HEK293 (cell line): ENCODE measurements at regions not wholly inside any gene's neighbourhood (a gene's known extent, or its start where the extent isn't known, plus 50 kb on each side); places are given as distances from the start of the nearest gene placed in this dataset.

Source experiments
- CTCF ChIA-PET: fragments of 350-600 bp; formaldehyde crosslinking; extraction: SDS; loops from one replicate; lab custom pipeline; 2021; ENCODE audit warnings: antibody characterized with exemption; lab: Yijun Ruan, JAX
- POLR2A ChIA-PET: fragments of 300-600 bp; formaldehyde crosslinking; extraction: SDS; loops from one replicate; lab custom pipeline; 2020; ENCODE audit warnings: antibody characterized with exemption, inconsistent platforms; lab: Yijun Ruan, JAX
- H3K27ac ChIP-seq: fragments of 200-500 bp; sonication (Bioruptor generic); 2 replicates; pipeline ENCODE4 v1.5.1; 2014; ENCODE audit warnings: low read depth, low read length, control low read depth, inconsistent platforms; ENCODE audit errors: extremely low read depth
- H3K36me3 ChIP-seq, 2 experiments: fragments of 200-500 bp in 1 of 2; sonication (Bioruptor generic) in 1 of 2; 1 replicate in 1 of 2; 2 replicates in 1 of 2; pipeline ENCODE4 v1.5.1; 2014 to 2017; ENCODE audit warnings: inconsistent platforms in 2 of 2, low read length in 2 of 2; ENCODE audit not compliant: control insufficient read depth in 2 of 2, insufficient read depth in 1 of 2
- H3K4me1 ChIP-seq: fragments of 200-500 bp; sonication (Bioruptor generic); 2 replicates; pipeline ENCODE4 v1.5.1; 2014; ENCODE audit warnings: mild to moderate bottlenecking, low read length, inconsistent platforms; ENCODE audit not compliant: control insufficient read depth, insufficient read depth
- H3K4me3 ChIP-seq: 2 replicates; pipeline ENCODE4 v1.5.1; 2011; ENCODE audit warnings: low read depth, mild to moderate bottlenecking, control low read depth, low read length, moderate library complexity
- H3K9me3 ChIP-seq: fragments of 200-500 bp; sonication (Bioruptor generic); 2 replicates; pipeline ENCODE4 v1.5.1; 2014; ENCODE audit warnings: low read depth, low read length, inconsistent platforms; ENCODE audit not compliant: control insufficient read depth, insufficient read depth
- BCL11B ChIP-seq: fragments of 450-650 bp; formaldehyde crosslinking; IDR thresholded peaks from 2 replicates; pipeline ENCODE4 v1.5.1; 2016; ENCODE audit warnings: low read depth, missing biosample characterization, missing genetic modification characterization
- GLI2 ChIP-seq: fragments of 450-650 bp; formaldehyde crosslinking; IDR thresholded peaks from 2 replicates; pipeline ENCODE4; 2017; ENCODE audit warnings: missing biosample characterization, missing genetic modification characterization, low read depth, borderline replicate concordance
- GLI4 ChIP-seq: fragments of 450-650 bp; formaldehyde crosslinking; IDR thresholded peaks from 2 replicates; pipeline ENCODE4 v1.5.1; 2016; ENCODE audit warnings: missing biosample characterization, missing genetic modification characterization
- MEIS1 ChIP-seq: sonication (generic); formaldehyde crosslinking; IDR thresholded peaks from 2 replicates; pipeline ENCODE4 v1.8.1; 2022; ENCODE audit warnings: missing genetic modification reagents, mild to moderate bottlenecking, borderline replicate concordance
- MZF1 ChIP-seq: fragments of 450-650 bp; formaldehyde crosslinking; IDR thresholded peaks from 2 replicates; pipeline ENCODE4 v1.5.1; 2017; ENCODE audit warnings: missing biosample characterization, missing genetic modification characterization, borderline replicate concordance
- YY2 ChIP-seq: fragments of 450-650 bp; formaldehyde crosslinking; IDR thresholded peaks from 2 replicates; pipeline ENCODE4 v1.5.1; 2016; ENCODE audit warnings: missing biosample characterization, missing genetic modification characterization
- ZNF10 ChIP-seq: fragments of 450-650 bp; formaldehyde crosslinking; IDR thresholded peaks from 2 replicates; pipeline ENCODE4 v1.5.1; 2017; ENCODE audit warnings: missing biosample characterization, missing genetic modification characterization
- ZNF16 ChIP-seq: fragments of 450-650 bp; formaldehyde crosslinking; IDR thresholded peaks from 2 replicates; pipeline ENCODE4 v1.5.1; 2016; ENCODE audit warnings: low read depth, missing biosample characterization, missing genetic modification characterization
- ZNF174 ChIP-seq: fragments of 450-650 bp; formaldehyde crosslinking; IDR thresholded peaks from 2 replicates; pipeline ENCODE4 v1.5.0; 2017; ENCODE audit warnings: missing biosample characterization, mild to moderate bottlenecking, missing genetic modification characterization
- ZNF248 ChIP-seq: fragments of 450-650 bp; formaldehyde crosslinking; IDR thresholded peaks from 2 replicates; pipeline ENCODE4 v1.5.1; 2017; ENCODE audit warnings: missing biosample characterization, missing genetic modification characterization
- ZNF311 ChIP-seq: fragments of 450-650 bp; formaldehyde crosslinking; IDR thresholded peaks from 2 replicates; pipeline ENCODE4 v1.5.1; 2017; ENCODE audit warnings: missing biosample characterization, missing genetic modification characterization, borderline replicate concordance
- ZNF394 ChIP-seq: fragments of 450-650 bp; formaldehyde crosslinking; IDR thresholded peaks from 2 replicates; pipeline ENCODE4 v1.5.1; 2016; ENCODE audit warnings: missing biosample characterization, missing genetic modification characterization, mild to moderate bottlenecking, moderate library complexity, borderline replicate concordance
- ZNF433 ChIP-seq: fragments of 450-650 bp; formaldehyde crosslinking; IDR thresholded peaks from 2 replicates; pipeline ENCODE4 v1.5.1; 2016; ENCODE audit warnings: missing biosample characterization, missing genetic modification characterization, low read depth
- ZNF473 ChIP-seq: fragments of 450-650 bp; formaldehyde crosslinking; IDR thresholded peaks from 2 replicates; pipeline ENCODE4 v1.5.1; 2017; ENCODE audit warnings: missing biosample characterization, missing genetic modification characterization
- ZNF529 ChIP-seq: fragments of 450-650 bp; formaldehyde crosslinking; IDR thresholded peaks from 2 replicates; pipeline ENCODE4 v1.5.1; 2017; ENCODE audit warnings: missing genetic modification characterization, missing biosample characterization; ENCODE audit not compliant: insufficient replicate concordance
- ZNF571 ChIP-seq: fragments of 450-650 bp; formaldehyde crosslinking; IDR thresholded peaks from 2 replicates; pipeline ENCODE4 v1.5.0; 2017; ENCODE audit warnings: missing biosample characterization, missing genetic modification characterization
- ZNF624 ChIP-seq: fragments of 450-650 bp; formaldehyde crosslinking; IDR thresholded peaks from 2 replicates; pipeline ENCODE4 v1.5.1; 2017; ENCODE audit warnings: missing biosample characterization, missing genetic modification characterization
- ZNF768 ChIP-seq: fragments of 450-650 bp; formaldehyde crosslinking; IDR thresholded peaks from 2 replicates; pipeline ENCODE4 v1.5.1; 2018; ENCODE audit warnings: missing biosample characterization, mild to moderate bottlenecking, missing genetic modification characterization
- ZSCAN16 ChIP-seq: fragments of 450-650 bp; formaldehyde crosslinking; IDR thresholded peaks from 2 replicates; pipeline ENCODE4 v1.5.1; 2016; ENCODE audit warnings: missing biosample characterization, missing genetic modification characterization
- TF ChIP-seq, protein P1 (sequence below): fragments of 450-650 bp; formaldehyde crosslinking; optimal IDR thresholded peaks from 2 replicates; pipeline ENCODE3; 2016; ENCODE audit warnings: missing biosample characterization, mild to moderate bottlenecking, missing genetic modification characterization
- TF ChIP-seq, protein P2 (sequence below): fragments of 450-650 bp; formaldehyde crosslinking; IDR thresholded peaks from 2 replicates; pipeline ENCODE4 v1.5.1; 2016; ENCODE audit warnings: missing biosample characterization, missing genetic modification characterization
- TF ChIP-seq, protein P3 (sequence below): fragments of 450-650 bp; formaldehyde crosslinking; IDR thresholded peaks from 2 replicates; pipeline ENCODE4 v1.5.0; 2017; ENCODE audit warnings: missing biosample characterization, missing genetic modification characterization, borderline replicate concordance
- TF ChIP-seq, protein P4 (sequence below): fragments of 450-650 bp; formaldehyde crosslinking; IDR thresholded peaks from 2 replicates; pipeline ENCODE4 v1.5.1; 2016; ENCODE audit warnings: missing biosample characterization, missing genetic modification characterization
- TF ChIP-seq, protein P5 (sequence below): fragments of 450-650 bp; formaldehyde crosslinking; IDR thresholded peaks from 2 replicates; pipeline ENCODE4 v1.5.1; 2017; ENCODE audit warnings: missing biosample characterization, missing genetic modification characterization

DNA sequence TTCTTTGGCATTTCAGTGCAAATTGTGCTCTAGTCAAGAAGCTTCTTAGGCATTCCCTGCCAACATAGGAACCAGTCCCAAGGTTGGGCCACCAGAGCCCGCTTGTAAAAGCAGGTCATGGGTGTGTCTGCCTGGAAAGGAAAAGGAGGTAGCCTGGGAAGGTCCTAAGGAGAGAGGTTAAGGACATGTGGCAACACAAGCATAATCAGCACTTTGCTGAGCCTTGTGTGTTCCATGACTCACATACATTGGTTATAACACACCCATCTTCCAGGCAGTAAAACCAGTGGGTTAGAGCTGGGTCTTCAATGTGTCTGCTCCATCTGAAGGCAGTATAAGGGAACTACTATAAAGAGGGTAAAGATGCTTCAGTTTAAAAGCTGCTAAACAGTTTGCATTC lies 165.0 kb downstream of the FHIP1A start (continued):
- TF ChIP-seq ZNF433 (tag by site-specific recombination) (no peak), ZNF10 (tag by site-specific recombination) (no peak), GLI4 (no peak)

DNA sequence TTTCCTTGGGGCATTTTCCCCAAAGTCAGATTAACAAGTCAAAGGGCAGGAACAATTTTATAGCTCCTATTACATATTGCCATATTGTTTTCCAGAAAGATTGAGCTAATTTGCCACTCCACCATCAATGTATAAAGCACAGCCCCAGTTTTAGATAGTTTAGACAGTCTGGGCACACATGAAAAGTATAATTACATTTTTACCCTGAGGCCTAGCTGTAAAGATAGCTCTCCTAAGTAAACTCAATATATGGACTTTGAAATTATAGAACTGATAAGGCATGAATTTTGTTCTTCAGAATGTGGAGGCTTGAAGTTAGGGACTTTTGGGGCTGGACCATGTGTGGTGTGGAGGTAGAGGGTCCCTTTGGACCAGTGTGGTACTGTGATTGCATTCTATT lies 166.0 kb downstream of the FHIP1A start:
- Histone ChIP-seq H3K36me3 (no peaks in the 10 kb centered on the region), H3K4me1 (no peaks in the 10 kb centered on the region), H3K27ac (no peak overlapping the region), H3K4me3 (no peak overlapping the region), H3K9me3 (no peaks in the 10 kb centered on the region)
- TF ChIP-seq, protein P1, sequence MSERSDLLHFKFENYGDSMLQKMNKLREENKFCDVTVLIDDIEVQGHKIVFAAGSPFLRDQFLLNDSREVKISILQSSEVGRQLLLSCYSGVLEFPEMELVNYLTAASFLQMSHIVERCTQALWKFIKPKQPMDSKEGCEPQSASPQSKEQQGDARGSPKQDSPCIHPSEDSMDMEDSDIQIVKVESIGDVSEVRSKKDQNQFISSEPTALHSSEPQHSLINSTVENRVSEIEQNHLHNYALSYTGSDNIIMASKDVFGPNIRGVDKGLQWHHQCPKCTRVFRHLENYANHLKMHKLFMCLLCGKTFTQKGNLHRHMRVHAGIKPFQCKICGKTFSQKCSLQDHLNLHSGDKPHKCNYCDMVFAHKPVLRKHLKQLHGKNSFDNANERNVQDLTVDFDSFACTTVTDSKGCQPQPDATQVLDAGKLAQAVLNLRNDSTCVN (tag by site-specific recombination) = no peak
- TF ChIP-seq ZNF174 (tag by site-specific recombination) = no peak
- no peak for TF ChIP-seq ZNF624 (tag by site-specific recombination)
- CTCF ChIA-PET = interaction anchor here (0.8 kb wide), 1 partner anchor 297 kb away, joined by 3 read pairs; no protein-coding TSS in a partner anchor
- POLR2A ChIA-PET = no interaction called here

DNA sequence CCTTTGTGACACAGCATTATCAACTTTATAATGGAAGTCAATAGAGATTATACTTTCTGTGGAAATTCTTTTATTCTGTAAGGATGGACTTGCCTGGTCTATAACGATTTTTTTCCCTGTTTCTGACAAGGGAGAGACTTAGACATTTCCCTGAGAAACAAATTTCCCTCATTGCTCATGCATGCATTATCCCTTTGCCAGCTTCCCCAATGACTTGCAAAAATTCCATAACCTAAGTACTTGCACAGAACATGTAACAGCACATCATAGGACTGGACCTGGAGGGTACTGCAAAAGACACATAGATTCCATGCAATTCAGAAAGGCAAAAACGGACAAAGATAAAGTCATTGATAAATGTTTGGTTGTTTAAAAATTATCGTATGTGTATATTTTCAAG lies 166.7 kb downstream of the FHIP1A start:
- ChIA-PET POLR2A (no interaction called here), CTCF (interaction anchor here (0.8 kb wide), 1 partner anchor 297 kb away, joined by 3 read pairs; no protein-coding TSS in a partner anchor)
- Histone ChIP-seq H3K4me1 (no peaks in the 10 kb centered on the region), H3K9me3 (no peaks in the 10 kb centered on the region), H3K4me3 (no peak overlapping the region), H3K36me3 (no peaks in the 10 kb centered on the region), H3K27ac (no peak overlapping the region)
- TF ChIP-seq ZNF16 (tag by site-specific recombination) = no peak
- TF ChIP-seq, protein P2, sequence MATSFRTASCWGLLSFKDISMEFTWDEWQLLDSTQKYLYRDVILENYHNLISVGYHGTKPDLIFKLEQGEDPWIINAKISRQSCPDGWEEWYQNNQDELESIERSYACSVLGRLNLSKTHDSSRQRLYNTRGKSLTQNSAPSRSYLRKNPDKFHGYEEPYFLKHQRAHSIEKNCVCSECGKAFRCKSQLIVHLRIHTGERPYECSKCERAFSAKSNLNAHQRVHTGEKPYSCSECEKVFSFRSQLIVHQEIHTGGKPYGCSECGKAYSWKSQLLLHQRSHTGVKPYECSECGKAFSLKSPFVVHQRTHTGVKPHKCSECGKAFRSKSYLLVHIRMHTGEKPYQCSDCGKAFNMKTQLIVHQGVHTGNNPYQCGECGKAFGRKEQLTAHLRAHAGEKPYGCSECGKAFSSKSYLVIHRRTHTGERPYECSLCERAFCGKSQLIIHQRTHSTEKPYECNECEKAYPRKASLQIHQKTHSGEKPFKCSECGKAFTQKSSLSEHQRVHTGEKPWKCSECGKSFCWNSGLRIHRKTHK = no peak
- TF ChIP-seq, protein P3, sequence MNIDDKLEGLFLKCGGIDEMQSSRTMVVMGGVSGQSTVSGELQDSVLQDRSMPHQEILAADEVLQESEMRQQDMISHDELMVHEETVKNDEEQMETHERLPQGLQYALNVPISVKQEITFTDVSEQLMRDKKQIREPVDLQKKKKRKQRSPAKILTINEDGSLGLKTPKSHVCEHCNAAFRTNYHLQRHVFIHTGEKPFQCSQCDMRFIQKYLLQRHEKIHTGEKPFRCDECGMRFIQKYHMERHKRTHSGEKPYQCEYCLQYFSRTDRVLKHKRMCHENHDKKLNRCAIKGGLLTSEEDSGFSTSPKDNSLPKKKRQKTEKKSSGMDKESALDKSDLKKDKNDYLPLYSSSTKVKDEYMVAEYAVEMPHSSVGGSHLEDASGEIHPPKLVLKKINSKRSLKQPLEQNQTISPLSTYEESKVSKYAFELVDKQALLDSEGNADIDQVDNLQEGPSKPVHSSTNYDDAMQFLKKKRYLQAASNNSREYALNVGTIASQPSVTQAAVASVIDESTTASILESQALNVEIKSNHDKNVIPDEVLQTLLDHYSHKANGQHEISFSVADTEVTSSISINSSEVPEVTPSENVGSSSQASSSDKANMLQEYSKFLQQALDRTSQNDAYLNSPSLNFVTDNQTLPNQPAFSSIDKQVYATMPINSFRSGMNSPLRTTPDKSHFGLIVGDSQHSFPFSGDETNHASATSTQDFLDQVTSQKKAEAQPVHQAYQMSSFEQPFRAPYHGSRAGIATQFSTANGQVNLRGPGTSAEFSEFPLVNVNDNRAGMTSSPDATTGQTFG (tag by site-specific recombination) = no peak
- no peak for TF ChIP-seq ZNF248
- no peak for TF ChIP-seq GLI2
- no peak for TF ChIP-seq ZNF571 (tag by site-specific recombination)
- TF ChIP-seq ZNF394 = no peak
- no peak for TF ChIP-seq ZNF529 (tag by site-specific recombination)
- no peak for TF ChIP-seq ZNF174 (tag by site-specific recombination)
- TF ChIP-seq YY2 (tag by site-specific recombination) = no peak
- no peak for TF ChIP-seq BCL11B (tag by site-specific recombination)
- TF ChIP-seq, protein P4, sequence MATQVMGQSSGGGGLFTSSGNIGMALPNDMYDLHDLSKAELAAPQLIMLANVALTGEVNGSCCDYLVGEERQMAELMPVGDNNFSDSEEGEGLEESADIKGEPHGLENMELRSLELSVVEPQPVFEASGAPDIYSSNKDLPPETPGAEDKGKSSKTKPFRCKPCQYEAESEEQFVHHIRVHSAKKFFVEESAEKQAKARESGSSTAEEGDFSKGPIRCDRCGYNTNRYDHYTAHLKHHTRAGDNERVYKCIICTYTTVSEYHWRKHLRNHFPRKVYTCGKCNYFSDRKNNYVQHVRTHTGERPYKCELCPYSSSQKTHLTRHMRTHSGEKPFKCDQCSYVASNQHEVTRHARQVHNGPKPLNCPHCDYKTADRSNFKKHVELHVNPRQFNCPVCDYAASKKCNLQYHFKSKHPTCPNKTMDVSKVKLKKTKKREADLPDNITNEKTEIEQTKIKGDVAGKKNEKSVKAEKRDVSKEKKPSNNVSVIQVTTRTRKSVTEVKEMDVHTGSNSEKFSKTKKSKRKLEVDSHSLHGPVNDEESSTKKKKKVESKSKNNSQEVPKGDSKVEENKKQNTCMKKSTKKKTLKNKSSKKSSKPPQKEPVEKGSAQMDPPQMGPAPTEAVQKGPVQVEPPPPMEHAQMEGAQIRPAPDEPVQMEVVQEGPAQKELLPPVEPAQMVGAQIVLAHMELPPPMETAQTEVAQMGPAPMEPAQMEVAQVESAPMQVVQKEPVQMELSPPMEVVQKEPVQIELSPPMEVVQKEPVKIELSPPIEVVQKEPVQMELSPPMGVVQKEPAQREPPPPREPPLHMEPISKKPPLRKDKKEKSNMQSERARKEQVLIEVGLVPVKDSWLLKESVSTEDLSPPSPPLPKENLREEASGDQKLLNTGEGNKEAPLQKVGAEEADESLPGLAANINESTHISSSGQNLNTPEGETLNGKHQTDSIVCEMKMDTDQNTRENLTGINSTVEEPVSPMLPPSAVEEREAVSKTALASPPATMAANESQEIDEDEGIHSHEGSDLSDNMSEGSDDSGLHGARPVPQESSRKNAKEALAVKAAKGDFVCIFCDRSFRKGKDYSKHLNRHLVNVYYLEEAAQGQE (tag by site-specific recombination) = no peak
- no peak for TF ChIP-seq ZSCAN16 (tag by site-specific recombination)
- TF ChIP-seq ZNF311 = no peak
- TF ChIP-seq, protein P5, sequence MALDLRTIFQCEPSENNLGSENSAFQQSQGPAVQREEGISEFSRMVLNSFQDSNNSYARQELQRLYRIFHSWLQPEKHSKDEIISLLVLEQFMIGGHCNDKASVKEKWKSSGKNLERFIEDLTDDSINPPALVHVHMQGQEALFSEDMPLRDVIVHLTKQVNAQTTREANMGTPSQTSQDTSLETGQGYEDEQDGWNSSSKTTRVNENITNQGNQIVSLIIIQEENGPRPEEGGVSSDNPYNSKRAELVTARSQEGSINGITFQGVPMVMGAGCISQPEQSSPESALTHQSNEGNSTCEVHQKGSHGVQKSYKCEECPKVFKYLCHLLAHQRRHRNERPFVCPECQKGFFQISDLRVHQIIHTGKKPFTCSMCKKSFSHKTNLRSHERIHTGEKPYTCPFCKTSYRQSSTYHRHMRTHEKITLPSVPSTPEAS = no peak
- no peak for TF ChIP-seq MZF1 (tag by site-specific recombination)
- no peak for TF ChIP-seq ZNF473 (tag by site-specific recombination)
- TF ChIP-seq ZNF768 = no peak
- TF ChIP-seq ZNF433 (tag by site-specific recombination) = no peak
- no peak for TF ChIP-seq MEIS1 (CRISPR knock-in tag)
- TF ChIP-seq, all 188 proteins: peak for 0
